ENCODE measurements at regions not wholly inside any gene's neighbourhood (a gene's known extent, or its start where the extent isn't known, plus 50 kb on each side); places are given as distances from the start of the nearest gene placed in this dataset.

DNA sequence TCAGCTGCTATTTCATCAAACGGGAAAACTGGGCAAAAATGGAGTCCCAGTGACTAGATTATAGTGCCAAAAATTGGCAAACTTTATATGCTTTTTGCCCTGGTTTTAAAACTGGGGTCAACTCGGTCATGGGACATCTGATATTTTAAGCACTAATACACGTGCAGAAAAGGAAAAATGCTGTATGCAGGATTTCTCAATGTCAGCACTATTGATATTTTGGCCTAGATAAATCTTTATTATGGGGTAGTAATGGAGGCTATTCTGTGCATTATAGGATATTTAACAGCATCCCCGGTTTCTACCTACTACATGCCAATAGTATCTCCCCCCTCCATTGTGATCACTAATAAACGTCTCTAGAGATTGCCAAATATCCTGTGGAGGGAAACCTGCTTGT lies 870.9 kb upstream of the IGFBP7 start:
- TF ChIP-seq, protein P1, sequence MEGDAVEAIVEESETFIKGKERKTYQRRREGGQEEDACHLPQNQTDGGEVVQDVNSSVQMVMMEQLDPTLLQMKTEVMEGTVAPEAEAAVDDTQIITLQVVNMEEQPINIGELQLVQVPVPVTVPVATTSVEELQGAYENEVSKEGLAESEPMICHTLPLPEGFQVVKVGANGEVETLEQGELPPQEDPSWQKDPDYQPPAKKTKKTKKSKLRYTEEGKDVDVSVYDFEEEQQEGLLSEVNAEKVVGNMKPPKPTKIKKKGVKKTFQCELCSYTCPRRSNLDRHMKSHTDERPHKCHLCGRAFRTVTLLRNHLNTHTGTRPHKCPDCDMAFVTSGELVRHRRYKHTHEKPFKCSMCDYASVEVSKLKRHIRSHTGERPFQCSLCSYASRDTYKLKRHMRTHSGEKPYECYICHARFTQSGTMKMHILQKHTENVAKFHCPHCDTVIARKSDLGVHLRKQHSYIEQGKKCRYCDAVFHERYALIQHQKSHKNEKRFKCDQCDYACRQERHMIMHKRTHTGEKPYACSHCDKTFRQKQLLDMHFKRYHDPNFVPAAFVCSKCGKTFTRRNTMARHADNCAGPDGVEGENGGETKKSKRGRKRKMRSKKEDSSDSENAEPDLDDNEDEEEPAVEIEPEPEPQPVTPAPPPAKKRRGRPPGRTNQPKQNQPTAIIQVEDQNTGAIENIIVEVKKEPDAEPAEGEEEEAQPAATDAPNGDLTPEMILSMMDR (conservative IDR thresholded peaks at IDR 0.05; ENCODE audit: low read length): no peak
- TF ChIP-seq EZH2phosphoT487 (IDR thresholded peaks at IDR 0.05; ENCODE audit: borderline replicate concordance, low read depth, low read length): no peak
